ENCODE measurements at regions not wholly inside any gene's neighbourhood (a gene's known extent, or its start where the extent isn't known, plus 50 kb on each side); places are given as distances from the start of the nearest gene placed in this dataset.
A peak's percentile ranks its signal among the peaks of the same experiment; 100 is the strongest.

GRCh38 chr9:89798547-89799120, 193.8 kb downstream of the GADD45G start:
- 85% methylated on average over 4 of the region's 4 CpGs for WGBS
- H3K27me3 ChIP-seq = no peaks in the 10 kb centered on the region
- DNase-seq (ENCODE audit: low spot score in 2 of 2) = peak in 1 of 2 donors; percentile 25
- H3K4me1 ChIP-seq = peaks cover 30% of the 10 kb centered on the region
- TF ChIP-seq CTCF (IDR thresholded peaks at IDR 0.05) = no peak
- TF ChIP-seq POLR2A (IDR thresholded peaks at IDR 0.05) = no peak
- TF ChIP-seq POLR2AphosphoS5 (IDR thresholded peaks at IDR 0.05) = no peak
- TF ChIP-seq EP300 (IDR thresholded peaks at IDR 0.05) = no peak
- H3K36me3 ChIP-seq = no peaks in the 10 kb centered on the region
- H3K27ac ChIP-seq = no peak overlapping the region
- no peaks in the 10 kb centered on the region for H3K9me3 ChIP-seq
- H3K4me3 ChIP-seq = no peak overlapping the region

GRCh38 chr9:89799221-89799620, 194.4 kb downstream of the GADD45G start:
- 97% methylated on average over 7 of the region's 7 CpGs for WGBS
- Histone ChIP-seq H3K4me3 (no peak overlapping the region), H3K27ac (no peak overlapping the region), H3K9me3 (no peaks in the 10 kb centered on the region), H3K4me1 (peaks cover 32% of the 10 kb centered on the region), H3K36me3 (no peaks in the 10 kb centered on the region), H3K27me3 (no peaks in the 10 kb centered on the region)
- peak in 1 of 2 donors; percentile 38 for DNase-seq (ENCODE audit: low spot score in 2 of 2)
- TF ChIP-seq POLR2AphosphoS5 (IDR thresholded peaks at IDR 0.05) (no peak), POLR2A (IDR thresholded peaks at IDR 0.05) (no peak), EP300 (IDR thresholded peaks at IDR 0.05) (no peak), CTCF (IDR thresholded peaks at IDR 0.05) (no peak)

- DNase-seq (ENCODE audit: low spot score in 2 of 2) = peak in 1 of 2 donors; percentile 19
- H3K27ac ChIP-seq = no peak overlapping the region
- no peaks in the 10 kb centered on the region for H3K9me3 ChIP-seq
- WGBS = 56% methylated on average over 3 of the region's 3 CpGs
- no peaks in the 10 kb centered on the region for H3K27me3 ChIP-seq
- TF ChIP-seq CTCF (IDR thresholded peaks at IDR 0.05) (no peak), EP300 (IDR thresholded peaks at IDR 0.05) (no peak), POLR2AphosphoS5 (IDR thresholded peaks at IDR 0.05) (no peak)
- no peaks in the 10 kb centered on the region for H3K36me3 ChIP-seq
- peaks cover 32% of the 10 kb centered on the region for H3K4me1 ChIP-seq
- no peak overlapping the region for H3K4me3 ChIP-seq
Observed at GRCh38 chr9:89799766-89800165, 195.0 kb downstream of the GADD45G start.

GRCh38 chr9:89801341-89801740, 196.5 kb downstream of the GADD45G start:
- no peaks in the 10 kb centered on the region for H3K9me3 ChIP-seq
- no peaks in the 10 kb centered on the region for H3K27me3 ChIP-seq
- DNase-seq (ENCODE audit: low spot score in 2 of 2) = peak in 1 of 2 donors; percentile 7
- no peak overlapping the region for H3K27ac ChIP-seq
- no peaks in the 10 kb centered on the region for H3K36me3 ChIP-seq
- WGBS = 72% methylated on average over 4 of the region's 4 CpGs
- no peak overlapping the region for H3K4me3 ChIP-seq
- TF ChIP-seq EP300 (IDR thresholded peaks at IDR 0.05) (no peak), CTCF (IDR thresholded peaks at IDR 0.05) (no peak), POLR2A (IDR thresholded peaks at IDR 0.05) (no peak), POLR2AphosphoS5 (IDR thresholded peaks at IDR 0.05) (no peak)
- H3K4me1 ChIP-seq = peaks cover 32% of the 10 kb centered on the region

- Histone ChIP-seq H3K27ac (peak overlapping the region; percentile 38), H3K9me3 (no peaks in the 10 kb centered on the region)
- 54% methylated on average over 13 of the region's 13 CpGs for WGBS
Observed at GRCh38 chr9:89801742-89802670, 197.2 kb downstream of the GADD45G start.

More at GRCh38 chr9:89801742-89802670, 197.2 kb downstream of the GADD45G start:
- no peak overlapping the region for H3K4me3 ChIP-seq
- no peaks in the 10 kb centered on the region for H3K27me3 ChIP-seq
- peaks cover 32% of the 10 kb centered on the region for H3K4me1 ChIP-seq
- DNase-seq (ENCODE audit: low spot score in 2 of 2) = peak; percentile 29 to 74
- H3K36me3 ChIP-seq = no peaks in the 10 kb centered on the region
- TF ChIP-seq POLR2A (IDR thresholded peaks at IDR 0.05) = no peak
- peak in 1 of 2 donors; percentile 6 for TF ChIP-seq CTCF (IDR thresholded peaks at IDR 0.05)

All from suprapubic skin (tissue), 4 donors.